ENCODE measurements at regions not wholly inside any gene's neighbourhood (a gene's known extent, or its start where the extent isn't known, plus 50 kb on each side); places are given as distances from the start of the nearest gene placed in this dataset.
"Not testable (repeated sequence)": the region's sequence is repeated elsewhere in the genome, so short reads cannot be mapped to it uniquely, and the experiment has no call there.

DNA sequence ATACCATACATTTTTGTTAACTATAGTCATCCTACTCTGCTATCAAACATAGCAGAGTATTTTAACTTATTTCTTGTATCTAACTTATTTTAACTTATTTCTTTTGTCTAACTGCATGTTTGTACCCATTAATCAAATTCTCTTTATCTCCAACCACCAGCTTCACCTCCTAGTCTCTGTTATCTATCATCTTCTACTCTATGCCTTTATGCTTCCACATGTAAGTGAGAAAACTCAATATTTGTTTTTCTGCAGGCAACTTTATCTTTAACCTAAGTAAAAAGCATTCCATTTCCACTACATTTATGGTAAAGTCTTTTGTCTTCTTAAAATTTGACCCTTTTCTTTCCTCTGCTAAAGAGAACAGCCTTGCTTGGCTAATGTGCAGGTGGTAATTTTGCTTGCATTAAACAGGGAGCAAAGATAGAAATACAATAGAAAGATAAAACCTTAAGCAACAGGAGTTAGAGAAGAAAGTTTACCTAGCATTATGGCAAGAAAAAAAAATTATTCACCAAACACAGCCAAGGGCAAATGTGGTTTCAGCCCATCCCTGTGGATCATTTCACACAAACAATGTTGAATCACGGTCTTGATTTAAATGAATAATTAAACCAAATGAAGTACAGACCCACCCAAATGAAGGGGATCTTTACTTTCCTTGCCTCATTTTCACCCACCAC is 110.9 kb upstream of the TSPAN8 start:
- DNase-seq (ENCODE audit: low read depth in 2 of 2): no peak
- no peak for TF ChIP-seq CTCF (IDR thresholded peaks at IDR 0.05; ENCODE audit: low read depth, low read length)
- no peak overlapping the region for H3K4me3 ChIP-seq (replicated peaks in 1 of 2; ENCODE audit: low read depth in 2 of 2, low read length in 2 of 2)

- H3K4me3 ChIP-seq (replicated peaks in 1 of 2; ENCODE audit: low read depth in 2 of 2, low read length in 2 of 2): no peak overlapping the region
- no peak for TF ChIP-seq CTCF (IDR thresholded peaks at IDR 0.05; ENCODE audit: low read depth, low read length)
- DNase-seq (ENCODE audit: low read depth in 2 of 2): no peak
These were observed 108.8 kb upstream of the TSPAN8 start for GRCh38 chr12:71266606-71267005.

DNA sequence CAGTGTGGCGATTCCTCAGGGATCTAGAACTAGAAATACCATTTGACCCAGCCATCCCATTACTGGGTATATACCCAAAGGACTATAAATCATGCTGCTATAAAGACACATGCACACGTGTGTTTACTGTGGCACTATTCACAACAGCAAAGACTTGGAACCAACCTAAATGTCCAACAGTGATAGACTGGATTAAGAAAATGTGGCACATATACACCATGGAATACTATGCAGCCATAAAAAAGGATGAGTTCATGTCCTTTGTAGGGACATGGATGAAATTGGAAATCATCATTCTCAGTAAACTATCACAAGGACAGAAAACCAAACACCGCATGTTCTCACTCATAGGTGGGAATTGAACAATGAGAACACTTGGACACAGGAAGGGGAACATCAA is 107.9 kb upstream of the TSPAN8 start:
- H3K4me3 ChIP-seq (replicated peaks in 1 of 2; ENCODE audit: low read depth in 2 of 2, low read length in 2 of 2); DNase-seq (ENCODE audit: low read depth in 2 of 2): not testable (repeated sequence)

GRCh38 chr12:71262466-71262865 is 104.7 kb upstream of the TSPAN8 start:
- DNase-seq (ENCODE audit: low read depth in 2 of 2): no peak
- H3K4me3 ChIP-seq (replicated peaks in 1 of 2; ENCODE audit: low read depth in 2 of 2, low read length in 2 of 2): no peak overlapping the region
- TF ChIP-seq CTCF (IDR thresholded peaks at IDR 0.05; ENCODE audit: low read depth, low read length): no peak

GRCh38 chr12:71252473-71252872 is 94.7 kb upstream of the TSPAN8 start:
- no peak for TF ChIP-seq CTCF (IDR thresholded peaks at IDR 0.05; ENCODE audit: low read depth, low read length)
- no peak overlapping the region for H3K4me3 ChIP-seq (replicated peaks in 1 of 2; ENCODE audit: low read depth in 2 of 2, low read length in 2 of 2)
- no peak for DNase-seq (ENCODE audit: low read depth in 2 of 2)

GRCh38 chr12:71250166-71250565 is 92.4 kb upstream of the TSPAN8 start:
- peak in 1 of 2 donors; percentile 61 for DNase-seq (ENCODE audit: low read depth in 2 of 2)
- no peak overlapping the region for H3K4me3 ChIP-seq (replicated peaks in 1 of 2; ENCODE audit: low read depth in 2 of 2, low read length in 2 of 2)
- no peak for TF ChIP-seq CTCF (IDR thresholded peaks at IDR 0.05; ENCODE audit: low read depth, low read length)

DNA sequence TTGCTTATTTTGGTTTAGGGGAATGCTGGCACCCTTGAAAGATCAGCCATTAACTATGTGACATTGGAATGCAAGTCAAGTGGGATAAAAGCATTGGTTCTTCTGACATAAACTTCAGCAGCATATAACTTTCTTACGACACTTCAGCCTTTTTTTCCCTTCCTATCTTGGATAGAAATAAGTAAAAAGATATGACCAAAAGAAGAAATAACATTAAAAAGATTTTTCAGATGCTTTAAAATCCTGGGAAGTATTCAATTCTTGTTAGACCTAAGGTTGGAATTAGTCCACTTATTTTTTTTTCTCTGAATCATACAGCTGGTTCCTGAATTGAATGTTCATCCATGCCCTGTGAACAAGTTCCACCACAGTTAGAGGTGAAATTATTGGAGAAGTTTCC is 85.6 kb upstream of the TSPAN8 start:
- H3K4me3 ChIP-seq (replicated peaks in 1 of 2; ENCODE audit: low read depth in 2 of 2, low read length in 2 of 2): no peak overlapping the region
- peak; percentile 9 to 33 for DNase-seq (ENCODE audit: low read depth in 2 of 2)
- TF ChIP-seq CTCF (IDR thresholded peaks at IDR 0.05; ENCODE audit: low read depth, low read length): no peak
